Tibial artery (tissue), 4 donors: ENCODE measurements at regions not wholly inside any gene's neighbourhood (a gene's known extent, or its start where the extent isn't known, plus 50 kb on each side); places are given as distances from the start of the nearest gene placed in this dataset.

Source experiments
- DNase-seq, 2 donors: peaks; one replicate each; pipeline ENCODE4 v3.0.0-alpha.2; 2019
- H3K27ac ChIP-seq, 2 donors: fragments of 200-600 bp; sonication (generic) in 1 of 2; 1 replicate in 1 of 2; 2 replicates in 1 of 2; pipeline ENCODE4 v1.5.1; 2018 to 2019; ENCODE audit warnings: mild to moderate bottlenecking in 1 of 2
- H3K27me3 ChIP-seq, 2 donors: fragments of 200-600 bp; sonication (generic) in 1 of 2; one replicate each; pipeline versions ENCODE4 v1.5.1 to v1.6.0; 2016 to 2019
- H3K36me3 ChIP-seq, 3 donors: fragments of 200-600 bp; sonication (generic) in 2 of 3; one replicate each; pipeline ENCODE4 v1.5.1; 2016 to 2019; ENCODE audit warnings: mild to moderate bottlenecking in 2 of 3
- H3K4me1 ChIP-seq, 4 donors: fragments of 200-600 bp; sonication (generic) in 2 of 4; 1 replicate in 3 of 4; 2 replicates in 1 of 4; pipeline ENCODE4 v1.5.1; 2016 to 2019
- H3K4me3 ChIP-seq, 2 donors: fragments of 200-600 bp; sonication (generic) in 1 of 2; 1 replicate in 1 of 2; 2 replicates in 1 of 2; pipeline ENCODE4 v1.5.1; 2018 to 2019; ENCODE audit warnings: mild to moderate bottlenecking in 2 of 2
- H3K9me3 ChIP-seq, 3 donors: fragments of 200-600 bp; sonication (generic) in 1 of 3; one replicate each; pipeline ENCODE4 v1.5.1; 2016 to 2019
- CTCF ChIP-seq, 2 experiments: fragments of 200-600 bp in 1 of 2; fragments of 450-650 bp in 1 of 2; IDR thresholded peaks; one replicate each; pipeline ENCODE4 v1.5.1; 2017 to 2019; ENCODE audit warnings: antibody characterized with exemption in 2 of 2, mild to moderate bottlenecking in 1 of 2, moderate library complexity in 1 of 2
- intact Hi-C: fragments of 100-400 bp; cut with DNase I; formaldehyde crosslinking; loops from one replicate; pipeline ENCODE4 v1.15.0; 2023; ENCODE audit warnings: low total_unique reads

- Histone ChIP-seq H3K4me3 (no peak overlapping the region), H3K27ac (no peak overlapping the region), H3K36me3 (no peaks in the 10 kb centered on the region), H3K27me3 (no peaks in the 10 kb centered on the region), H3K4me1 (no peaks in the 10 kb centered on the region), H3K9me3 (peaks cover 0 to 11% (median 4%) of the 10 kb centered on the region in 3 donors)
- intact Hi-C loops = no loop called here
- no peak for TF ChIP-seq CTCF (IDR thresholded peaks at IDR 0.05)
- DNase-seq = no peak
Observed at GRCh38 chrX:40307871-40308270, 210.1 kb upstream of the BCOR start.

GRCh38 chrX:40304115-40304514 lies 206.4 kb upstream of the BCOR start:
- peaks cover 0 to 11% (median 4%) of the 10 kb centered on the region in 3 donors for H3K9me3 ChIP-seq
- H3K4me1 ChIP-seq = no peaks in the 10 kb centered on the region
- H3K36me3 ChIP-seq = no peaks in the 10 kb centered on the region
- H3K27me3 ChIP-seq = no peaks in the 10 kb centered on the region
- no peak overlapping the region for H3K27ac ChIP-seq
- no peak for TF ChIP-seq CTCF (IDR thresholded peaks at IDR 0.05)
- DNase-seq = no peak
- H3K4me3 ChIP-seq = no peak overlapping the region
- intact Hi-C loops = no loop called here

- Histone ChIP-seq H3K9me3 (peaks cover 0 to 11% (median 4%) of the 10 kb centered on the region in 3 donors), H3K4me3 (no peak overlapping the region), H3K36me3 (no peaks in the 10 kb centered on the region), H3K4me1 (no peaks in the 10 kb centered on the region), H3K27ac (no peak overlapping the region), H3K27me3 (no peaks in the 10 kb centered on the region)
- no peak for TF ChIP-seq CTCF (IDR thresholded peaks at IDR 0.05)
- intact Hi-C loops = no loop called here
- no peak for DNase-seq
Observed at GRCh38 chrX:40303256-40304077, 205.7 kb upstream of the BCOR start.

- H3K27me3 ChIP-seq = no peaks in the 10 kb centered on the region
- H3K9me3 ChIP-seq = no peaks in the 10 kb centered on the region
- H3K4me3 ChIP-seq = no peak overlapping the region
- DNase-seq = no peak
- no peaks in the 10 kb centered on the region for H3K36me3 ChIP-seq
- TF ChIP-seq CTCF (IDR thresholded peaks at IDR 0.05) = no peak
- H3K27ac ChIP-seq = no peak overlapping the region
- intact Hi-C loops = no loop called here
- H3K4me1 ChIP-seq = no peaks in the 10 kb centered on the region
Observed at GRCh38 chrX:40300286-40300890, 202.6 kb upstream of the BCOR start.

- intact Hi-C loops = no loop called here
Observed at GRCh38 chrX:40299641-40300046, 201.9 kb upstream of the BCOR start.

More at GRCh38 chrX:40299641-40300046, 201.9 kb upstream of the BCOR start:
- no peak overlapping the region for H3K4me3 ChIP-seq
- no peak for TF ChIP-seq CTCF (IDR thresholded peaks at IDR 0.05)
- H3K27ac ChIP-seq = no peak overlapping the region
- H3K4me1 ChIP-seq = no peaks in the 10 kb centered on the region
- no peak for DNase-seq
- no peaks in the 10 kb centered on the region for H3K36me3 ChIP-seq
- no peaks in the 10 kb centered on the region for H3K9me3 ChIP-seq
- H3K27me3 ChIP-seq = no peaks in the 10 kb centered on the region
